GM12878 (cell line): ENCODE measurements at regions not wholly inside any gene's neighbourhood (a gene's known extent, or its start where the extent isn't known, plus 50 kb on each side); places are given as distances from the start of the nearest gene placed in this dataset.

ENCODE experiments used
- ATAC-seq: fragments of 200-7000 bp; cut with Tn5 transposase; 3 replicates; pipeline ENCODE4 v1.9.1; 2020; ENCODE audit warnings: mild to moderate bottlenecking, moderate library complexity
- BruUV-seq: library from RNA; stranded (reverse); fragments of 400-500 nt; replicated peaks from 2 replicates; lab custom pipeline; 2021; lab: Mats Ljungman, UMichigan
- CTCF ChIA-PET: fragments of 300-600 bp; sonication (Branson Sonifier 250); formaldehyde crosslinking; extraction: SDS; loops from one replicate; lab custom pipeline; 2021; ENCODE audit warnings: inconsistent platforms; lab: Yijun Ruan, JAX
- POLR2A ChIA-PET: fragments of 350-600 bp; formaldehyde crosslinking; extraction: SDS; loops from one replicate; lab custom pipeline; 2021; ENCODE audit warnings: inconsistent platforms; lab: Charles Lee
- RAD21 ChIA-PET: fragments of 300-600 bp; sonication (Branson Sonifier 250); formaldehyde crosslinking; loops from one replicate; lab custom pipeline; 2023; ENCODE audit warnings: antibody characterized with exemption; ENCODE audit not compliant: unreplicated experiment; lab: Charles Lee
- SMC1A ChIA-PET: fragments of 300-600 bp; sonication (Branson Sonifier 250); formaldehyde crosslinking; loops from one replicate; lab custom pipeline; 2023; ENCODE audit not compliant: unreplicated experiment, uncharacterized antibody; lab: Charles Lee
- DNase-seq: peaks from one replicate; pipeline ENCODE4 v3.0.0-alpha.2; 2011; ENCODE audit warnings: low read depth, low spot score
- FAIRE-seq: peaks from 3 replicates; lab custom pipeline; 2011; peaks lifted over from hg19 to GRCh38; lab: Jason Lieb, UNC
- H2AFZ ChIP-seq: 2 replicates; pipeline ENCODE4 v1.6.0; 2011; ENCODE audit warnings: low read depth, low read length, control low read depth; ENCODE audit not compliant: control insufficient read depth
- H3K27ac ChIP-seq: 2 replicates; pipeline ENCODE4 v1.5.1; 2011; ENCODE audit warnings: control low read depth; ENCODE audit not compliant: control insufficient read depth, insufficient read depth
- H3K27me3 ChIP-seq, 2 experiments: replicated peaks in 1 of 2; 2 replicates each; pipeline versions ENCODE4 v1.6.0 to v1.6.1; 2011; ENCODE audit warnings: low read length in 1 of 2; ENCODE audit not compliant: control insufficient read depth in 2 of 2, insufficient read depth in 2 of 2
- H3K36me3 ChIP-seq, 2 experiments: 2 replicates each; pipeline ENCODE4 v1.5.1; 2011; ENCODE audit warnings: low read length in 1 of 2; ENCODE audit not compliant: control insufficient read depth in 2 of 2, insufficient read depth in 2 of 2
- H3K4me1 ChIP-seq: 2 replicates; pipeline ENCODE4 v1.6.1; 2011; ENCODE audit warnings: mild to moderate bottlenecking, low read length, moderate library complexity, mixed read lengths; ENCODE audit not compliant: control insufficient read depth, insufficient read depth
- H3K4me2 ChIP-seq: 2 replicates; pipeline ENCODE4 v1.6.0; 2011; ENCODE audit warnings: control low read depth; ENCODE audit not compliant: control insufficient read depth, insufficient read depth
- H3K4me3 ChIP-seq: fragments of 200-600 bp; sonication (generic); 2 replicates; pipeline ENCODE4 v1.5.1; 2016
- H3K79me2 ChIP-seq: 2 replicates; pipeline ENCODE4 v1.6.0; 2011; ENCODE audit warnings: low read length; ENCODE audit not compliant: control insufficient read depth, insufficient read depth
- H3K9ac ChIP-seq: 2 replicates; pipeline ENCODE4 v1.8.0; 2011; ENCODE audit warnings: low read length, control low read depth, mixed read lengths; ENCODE audit not compliant: control insufficient read depth, insufficient read depth
- H3K9me3 ChIP-seq: replicated peaks from 3 replicates; pipeline ENCODE4 v1.5.1; 2011; ENCODE audit warnings: mild to moderate bottlenecking, low read length; ENCODE audit not compliant: control insufficient read depth, insufficient read depth
- H4K20me1 ChIP-seq: 2 replicates; pipeline ENCODE4 v1.6.0; 2011; ENCODE audit not compliant: control insufficient read depth, insufficient read depth
- E2F4 ChIP-seq: IDR thresholded peaks from 2 replicates; pipeline ENCODE4 v1.6.1; 2012; ENCODE audit warnings: low read depth, low read length, improper control_type of control experiment
- LARP7 ChIP-seq: fragments of 450-650 bp; IDR thresholded peaks from 2 replicates; pipeline ENCODE4 v1.6.1; 2017; ENCODE audit warnings: mild to moderate bottlenecking
- MYC ChIP-seq: IDR thresholded peaks from 2 replicates; pipeline ENCODE4 v1.6.1; 2011; ENCODE audit warnings: mild to moderate bottlenecking, low read length, moderate library complexity, inconsistent platforms; ENCODE audit not compliant: insufficient read depth, insufficient replicate concordance, insufficient read length, severe bottlenecking
- NFYA ChIP-seq: IDR thresholded peaks from 2 replicates; pipeline ENCODE4 v1.6.1; 2011; ENCODE audit warnings: low read depth, mild to moderate bottlenecking, low read length, improper control_type of control experiment, borderline replicate concordance
- NRF1 ChIP-seq: conservative IDR thresholded peaks from 2 replicates; pipeline ENCODE4 v1.6.1; 2011; ENCODE audit warnings: mild to moderate bottlenecking, low read depth, low read length, improper control_type of control experiment
- RFX5 ChIP-seq: IDR thresholded peaks from 2 replicates; pipeline ENCODE4 v1.6.1; 2011; ENCODE audit warnings: low read depth, low read length, improper control_type of control experiment
- SIN3A ChIP-seq: IDR thresholded peaks from 2 replicates; pipeline ENCODE4 v1.6.1; 2012; ENCODE audit warnings: low read depth, low read length, improper control_type of control experiment
- SKIL ChIP-seq: fragments of 450-650 bp; IDR thresholded peaks from 2 replicates; pipeline ENCODE4 v1.6.1; 2017; ENCODE audit warnings: mild to moderate bottlenecking, low read depth, inconsistent platforms; ENCODE audit not compliant: poor library complexity, severe bottlenecking
- SMC3 ChIP-seq: IDR thresholded peaks from 2 replicates; pipeline ENCODE4 v1.6.1; 2011; ENCODE audit warnings: low read length, improper control_type of control experiment, borderline replicate concordance
- STAT3 ChIP-seq: IDR thresholded peaks from 2 replicates; pipeline ENCODE4 v1.6.1; 2011; ENCODE audit warnings: low read depth, low read length, improper control_type of control experiment
- WGBS: methylation state at CpG from one replicate; pipeline ENCODE4 v1.1.6; 2016; ENCODE audit warnings: low lambda C conversion rate; ENCODE audit not compliant: insufficient replicate concordance, insufficient coverage; ENCODE audit errors: missing lambda C conversion rate; 5-methylcytosine and 5-hydroxymethylcytosine counted together
- in situ Hi-C: fragments of 300-500 bp; cut with MboI; formaldehyde crosslinking; loops from 9 replicates; pipeline ENCODE4 v1.14.3; 2018; ENCODE audit warnings: mixed read lengths
- intact Hi-C: fragments of 100-400 bp; cut with micrococcal nuclease; formaldehyde crosslinking; loops from one replicate; pipeline ENCODE4 v1.14.2; 2022; ENCODE audit not compliant: unreplicated experiment
- TF ChIP-seq, protein P1 (sequence below): fragments of 450-650 bp; IDR thresholded peaks from 2 replicates; pipeline ENCODE4 v1.6.1; 2017; ENCODE audit warnings: mild to moderate bottlenecking, moderate library complexity

DNA sequence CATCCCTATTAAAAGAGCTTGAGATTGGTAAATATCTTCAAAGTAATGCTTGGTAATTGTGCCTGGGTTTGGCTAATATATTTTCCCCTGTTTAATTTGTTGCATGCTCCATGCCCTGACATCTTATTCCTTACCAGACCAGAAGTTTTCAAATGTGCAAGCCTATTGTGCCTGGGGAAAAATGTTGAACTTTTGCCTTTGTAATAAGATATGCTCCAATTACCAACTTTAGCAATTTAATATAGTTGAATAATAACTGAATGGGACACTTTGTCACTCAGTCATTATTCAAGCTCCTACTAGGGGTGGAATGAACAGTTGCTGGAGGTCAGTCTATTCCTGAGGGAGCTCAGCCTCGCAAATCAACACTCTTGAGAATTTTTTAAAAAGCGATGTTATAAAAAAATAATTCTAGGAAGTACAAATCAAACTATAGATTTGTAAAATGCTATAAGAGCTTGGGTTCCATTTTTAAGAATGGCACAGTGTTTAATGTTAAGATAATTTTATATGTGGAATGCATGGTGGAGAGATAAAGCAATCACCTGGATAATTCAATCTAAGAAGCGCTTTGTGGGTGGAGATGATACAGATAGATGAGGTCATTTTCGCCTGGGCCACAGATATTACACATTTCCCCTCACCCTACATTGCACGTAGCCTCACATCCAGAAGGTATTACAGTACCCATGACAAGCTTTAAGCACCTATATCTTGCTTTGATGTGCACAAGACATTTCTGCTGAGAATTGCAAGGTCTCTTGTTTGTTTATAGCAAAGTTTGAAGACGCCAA lies 231.8 kb downstream of the PIK3R1 start:
- SMC1A ChIA-PET: interaction anchor here (0.7 to 13.1 kb wide), 25 partner anchors 9 to 264 kb away, joined by 3 to 266 read pairs (median 4); no protein-coding TSS in a partner anchor
- no peak for FAIRE-seq
- intact Hi-C loops: loop anchor here (5.0 kb wide), 1 partner anchor 70 kb away; no protein-coding TSS in a partner anchor
- TF ChIP-seq NFYA: no peak
- TF ChIP-seq RFX5: no peak
- no peak for TF ChIP-seq LARP7
- TF ChIP-seq MYC: no peak
- TF ChIP-seq SKIL: peak; percentile 29
- TF ChIP-seq SIN3A: no peak
- no peak for TF ChIP-seq E2F4
- no peak for TF ChIP-seq STAT3
- TF ChIP-seq SMC3: no peak
- TF ChIP-seq, protein P1, sequence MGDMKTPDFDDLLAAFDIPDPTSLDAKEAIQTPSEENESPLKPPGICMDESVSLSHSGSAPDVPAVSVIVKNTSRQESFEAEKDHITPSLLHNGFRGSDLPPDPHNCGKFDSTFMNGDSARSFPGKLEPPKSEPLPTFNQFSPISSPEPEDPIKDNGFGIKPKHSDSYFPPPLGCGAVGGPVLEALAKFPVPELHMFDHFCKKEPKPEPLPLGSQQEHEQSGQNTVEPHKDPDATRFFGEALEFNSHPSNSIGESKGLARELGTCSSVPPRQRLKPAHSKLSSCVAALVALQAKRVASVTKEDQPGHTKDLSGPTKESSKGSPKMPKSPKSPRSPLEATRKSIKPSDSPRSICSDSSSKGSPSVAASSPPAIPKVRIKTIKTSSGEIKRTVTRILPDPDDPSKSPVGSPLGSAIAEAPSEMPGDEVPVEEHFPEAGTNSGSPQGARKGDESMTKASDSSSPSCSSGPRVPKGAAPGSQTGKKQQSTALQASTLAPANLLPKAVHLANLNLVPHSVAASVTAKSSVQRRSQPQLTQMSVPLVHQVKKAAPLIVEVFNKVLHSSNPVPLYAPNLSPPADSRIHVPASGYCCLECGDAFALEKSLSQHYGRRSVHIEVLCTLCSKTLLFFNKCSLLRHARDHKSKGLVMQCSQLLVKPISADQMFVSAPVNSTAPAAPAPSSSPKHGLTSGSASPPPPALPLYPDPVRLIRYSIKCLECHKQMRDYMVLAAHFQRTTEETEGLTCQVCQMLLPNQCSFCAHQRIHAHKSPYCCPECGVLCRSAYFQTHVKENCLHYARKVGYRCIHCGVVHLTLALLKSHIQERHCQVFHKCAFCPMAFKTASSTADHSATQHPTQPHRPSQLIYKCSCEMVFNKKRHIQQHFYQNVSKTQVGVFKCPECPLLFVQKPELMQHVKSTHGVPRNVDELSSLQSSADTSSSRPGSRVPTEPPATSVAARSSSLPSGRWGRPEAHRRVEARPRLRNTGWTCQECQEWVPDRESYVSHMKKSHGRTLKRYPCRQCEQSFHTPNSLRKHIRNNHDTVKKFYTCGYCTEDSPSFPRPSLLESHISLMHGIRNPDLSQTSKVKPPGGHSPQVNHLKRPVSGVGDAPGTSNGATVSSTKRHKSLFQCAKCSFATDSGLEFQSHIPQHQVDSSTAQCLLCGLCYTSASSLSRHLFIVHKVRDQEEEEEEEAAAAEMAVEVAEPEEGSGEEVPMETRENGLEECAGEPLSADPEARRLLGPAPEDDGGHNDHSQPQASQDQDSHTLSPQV: no peak
- no peak for TF ChIP-seq NRF1

More for the DNA sequence above, 231.8 kb downstream of the PIK3R1 start:
- H3K79me2 ChIP-seq: no peaks in the 10 kb centered on the region
- H2AFZ ChIP-seq: no peak overlapping the region
- no peak overlapping the region for H3K4me2 ChIP-seq
- no peaks in the 10 kb centered on the region; the same call in 2 of the 3 replicates for H3K9me3 ChIP-seq
- ChIA-PET RAD21 (interaction anchor here (0.5 to 13.2 kb wide), 18 partner anchors 9 to 960 kb away, joined by 3 to 190 read pairs (median 6); no protein-coding TSS in a partner anchor), POLR2A (interaction anchor here (0.9 to 5.6 kb wide), 4 partner anchors 8 to 163 kb away, joined by 3 to 69 read pairs (median 5); no protein-coding TSS in a partner anchor), CTCF (interaction anchor here (1.0 to 11.3 kb wide), 7 partner anchors 8 to 177 kb away, joined by 3 to 97 read pairs (median 15); no protein-coding TSS in a partner anchor)
- DNase-seq (no peak), ATAC-seq (peak; percentile 52)
- in situ Hi-C loops: no loop called here
- 96% methylated on average over 6 of the region's 6 CpGs for WGBS
- peaks cover 15% of the 10 kb centered on the region for H3K4me1 ChIP-seq
- H3K36me3 ChIP-seq: no peaks in the 10 kb centered on the region
- no peak overlapping the region for H3K9ac ChIP-seq
- H3K4me3 ChIP-seq: no peak overlapping the region
- no peaks in the 10 kb centered on the region for H4K20me1 ChIP-seq
- no peaks in the 10 kb centered on the region for H3K27me3 ChIP-seq
- H3K27ac ChIP-seq: peak overlapping the region; percentile 77
- no TSS peak for BruUV-seq
